HS-27A (cell line): ENCODE measurements at regions not wholly inside any gene's neighbourhood (a gene's known extent, or its start where the extent isn't known, plus 50 kb on each side); places are given as distances from the start of the nearest gene placed in this dataset.
"Not testable (repeated sequence)": the region's sequence is repeated elsewhere in the genome, so short reads cannot be mapped to it uniquely, and the experiment has no call there.

Source experiments
- DNase-seq: peaks from one replicate; pipeline ENCODE4 v3.0.0-alpha.2; 2012; ENCODE audit warnings: low read depth, missing footprints

DNA sequence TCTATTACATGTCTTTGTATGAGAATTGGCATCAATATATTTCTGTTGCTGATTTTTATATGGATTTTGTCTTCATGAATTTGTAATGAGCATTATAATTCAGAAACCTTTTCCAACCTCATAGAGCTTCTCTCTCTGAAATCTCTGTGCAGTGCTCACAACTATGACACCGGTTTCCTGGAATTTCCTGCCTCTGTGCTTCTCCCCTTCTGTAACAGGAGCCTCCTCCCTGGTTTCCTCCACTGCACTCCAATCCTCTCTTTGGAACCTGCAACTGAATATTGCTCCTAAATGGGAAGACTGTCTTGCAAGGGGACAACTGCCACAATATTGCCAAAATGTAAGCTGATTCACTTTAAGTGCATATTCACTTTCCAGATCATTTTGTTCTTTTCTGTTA is 1147.9 kb downstream of the UQCRFS1 start:
- DNase-seq: no peak

DNA sequence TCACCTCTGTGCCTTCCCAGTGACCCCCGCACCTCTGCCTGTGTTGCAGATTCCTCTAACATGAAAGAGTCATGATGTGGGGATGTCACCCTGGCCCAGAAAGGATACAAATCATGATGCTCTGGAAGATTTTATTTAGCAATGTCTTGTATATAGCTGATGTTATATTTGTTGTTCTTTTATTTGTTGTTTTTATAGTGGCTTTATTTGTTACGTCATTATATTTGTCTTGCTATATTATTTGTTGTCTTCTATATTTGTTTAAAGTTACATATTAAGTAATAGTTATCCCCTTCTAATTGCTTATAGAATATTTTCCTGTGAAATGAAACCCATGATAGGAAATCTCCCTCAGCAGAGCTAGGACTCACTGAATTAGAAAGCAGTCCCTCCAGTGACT is 1149.2 kb downstream of the UQCRFS1 start:
- DNase-seq: no peak

DNA sequence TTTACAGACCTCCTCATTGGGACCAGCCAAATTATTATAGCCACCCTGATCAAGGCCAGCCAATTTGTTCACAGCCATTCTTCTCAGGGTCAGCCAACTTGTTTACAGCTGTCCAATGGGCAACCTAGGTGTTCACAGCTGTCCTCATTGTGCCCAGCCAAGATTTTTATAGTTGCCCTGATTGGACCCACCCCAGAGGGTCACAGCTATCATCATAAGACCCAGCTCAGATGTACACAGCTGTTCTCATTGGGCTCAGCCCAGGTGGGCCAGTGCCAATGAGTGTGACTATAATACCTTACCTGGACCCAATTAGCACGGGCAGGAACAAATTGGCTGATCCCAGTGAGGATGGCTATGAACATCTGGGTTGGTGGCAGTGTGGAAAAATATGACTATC is 1151.8 kb downstream of the UQCRFS1 start:
- no peak for DNase-seq

DNA sequence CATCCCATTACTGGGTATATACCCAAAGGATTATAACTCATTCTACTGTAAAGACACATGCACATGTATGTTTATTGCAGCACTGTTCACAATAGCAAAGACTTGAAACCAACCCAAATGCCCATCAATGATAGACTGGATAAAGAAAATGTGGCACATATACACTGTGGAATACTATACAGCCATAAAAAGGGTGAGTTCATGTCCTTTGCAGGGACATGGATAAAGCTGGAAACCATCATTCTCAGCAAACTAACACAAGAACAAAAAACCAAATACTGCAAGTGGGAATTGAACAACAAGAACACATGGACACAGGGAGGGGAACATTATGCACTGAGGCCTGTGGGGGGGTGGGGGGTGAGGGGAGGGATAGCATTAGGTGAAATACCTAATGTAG is 1155.9 kb downstream of the UQCRFS1 start:
- DNase-seq: not testable (repeated sequence)

DNA sequence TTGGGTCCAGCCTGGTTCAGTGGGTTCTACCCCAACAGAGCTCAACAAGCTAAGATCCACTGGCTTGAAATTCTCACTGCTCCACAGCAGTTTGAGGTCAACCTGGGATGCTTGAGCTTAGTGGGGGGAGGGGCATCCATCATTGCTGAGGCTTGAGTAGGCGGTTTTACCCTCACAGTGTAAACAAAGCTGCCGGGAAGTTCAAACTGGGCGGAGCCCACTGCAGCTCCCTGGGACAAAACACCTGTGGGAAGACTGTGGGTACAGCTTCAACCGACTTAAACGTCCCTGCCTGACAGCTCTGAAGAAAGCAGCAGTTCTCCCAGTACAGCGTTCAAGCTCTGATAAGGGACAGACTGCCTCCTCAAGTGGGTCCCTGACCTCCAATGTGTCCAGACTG is 1161.9 kb downstream of the UQCRFS1 start:
- no peak for DNase-seq

DNA sequence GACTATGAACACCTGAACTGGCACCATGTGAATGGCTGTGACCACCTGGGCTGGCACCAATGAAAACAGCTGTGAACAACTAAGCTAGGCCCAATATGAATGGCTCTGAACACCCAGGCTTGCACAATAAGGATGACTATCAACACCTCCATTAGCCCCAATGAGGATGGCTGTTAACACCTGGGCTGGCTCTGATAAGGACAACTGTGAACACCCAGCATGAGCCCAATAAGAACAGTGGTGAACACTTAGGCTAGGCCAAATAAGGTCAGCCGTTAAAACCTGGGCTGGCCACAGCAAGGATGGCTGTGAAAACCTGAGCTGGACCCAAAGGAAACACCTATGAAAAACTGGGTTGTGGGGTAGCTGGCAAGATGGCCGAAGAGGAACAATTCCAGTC is 1163.1 kb downstream of the UQCRFS1 start:
- no peak for DNase-seq

DNA sequence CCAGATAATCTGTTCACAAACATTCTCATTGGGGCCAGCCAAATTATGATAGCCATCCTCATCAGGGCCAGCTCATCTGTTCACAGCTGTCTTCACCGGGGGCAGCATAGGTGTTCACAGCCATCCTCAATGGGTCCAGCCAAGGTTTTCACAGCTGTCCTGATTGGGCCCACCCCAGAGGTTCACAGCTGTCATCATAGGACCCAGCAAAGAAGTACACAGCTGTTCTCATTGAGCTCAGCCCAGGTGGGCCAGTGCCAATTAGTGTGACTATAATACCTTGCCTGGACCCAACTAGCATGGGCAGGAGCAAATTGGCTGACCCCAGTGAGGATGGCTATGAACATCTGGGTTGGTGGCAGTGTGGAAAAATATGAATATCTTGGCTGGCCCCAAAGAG is 1166.0 kb downstream of the UQCRFS1 start:
- DNase-seq: no peak

DNA sequence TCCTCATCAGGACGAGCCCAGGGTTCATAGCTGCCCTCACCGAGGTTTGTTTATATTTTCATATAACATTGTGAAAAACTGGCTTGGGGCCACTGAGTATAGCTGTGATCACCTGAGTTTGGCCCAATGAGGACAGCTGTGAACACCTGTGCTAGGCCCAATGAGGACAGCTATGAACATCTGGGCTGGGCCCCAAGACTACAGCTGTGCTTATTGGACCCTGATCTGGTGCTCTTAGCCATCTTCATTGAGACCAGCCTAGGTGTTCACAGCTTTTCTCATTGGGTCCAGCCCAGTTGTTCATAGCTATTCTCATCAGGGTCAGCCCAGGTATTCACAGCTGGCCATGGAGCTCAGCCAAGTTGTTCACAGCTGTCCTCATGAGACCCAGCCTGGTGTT is 1167.3 kb downstream of the UQCRFS1 start:
- no peak for DNase-seq

DNA sequence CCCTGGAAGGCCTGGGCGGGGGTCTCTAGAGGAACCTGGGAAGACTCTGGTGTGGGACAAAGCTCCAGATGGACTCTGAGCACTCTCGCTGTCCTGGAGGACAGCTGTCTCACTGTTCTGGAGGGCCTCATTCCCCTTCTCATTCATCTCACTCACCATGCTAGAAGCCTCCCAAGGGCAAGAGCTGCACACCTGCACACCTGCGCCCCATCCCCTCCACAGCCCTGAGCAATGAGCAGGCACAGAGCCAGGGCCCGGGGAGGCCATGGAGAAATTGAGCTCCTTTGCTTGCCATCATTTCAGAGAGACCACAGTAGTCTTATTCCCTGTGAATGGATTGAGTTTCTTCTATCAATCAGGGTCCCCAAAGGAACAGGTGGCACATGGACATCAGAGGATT is 1168.5 kb downstream of the UQCRFS1 start:
- DNase-seq: no peak

DNA sequence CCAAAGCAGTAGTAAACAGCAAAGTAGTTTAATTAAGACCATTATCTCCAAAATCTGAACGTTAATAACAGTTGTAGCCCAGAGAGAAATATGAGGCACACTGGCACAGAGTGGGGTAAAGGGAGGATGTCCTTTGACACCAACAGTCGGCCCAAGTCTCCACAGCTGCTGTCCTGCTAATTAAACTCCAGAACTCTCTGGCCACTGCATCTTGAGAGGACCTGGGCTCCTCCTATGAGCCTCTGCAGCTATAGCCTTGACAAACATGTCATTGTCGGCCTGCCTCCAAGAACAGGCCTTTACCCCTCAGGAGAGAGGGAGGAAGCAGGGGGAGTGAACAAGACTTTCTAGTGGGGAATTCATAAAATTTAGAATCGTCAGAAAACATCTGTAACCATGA is 1170.4 kb downstream of the UQCRFS1 start:
- DNase-seq: no peak

DNA sequence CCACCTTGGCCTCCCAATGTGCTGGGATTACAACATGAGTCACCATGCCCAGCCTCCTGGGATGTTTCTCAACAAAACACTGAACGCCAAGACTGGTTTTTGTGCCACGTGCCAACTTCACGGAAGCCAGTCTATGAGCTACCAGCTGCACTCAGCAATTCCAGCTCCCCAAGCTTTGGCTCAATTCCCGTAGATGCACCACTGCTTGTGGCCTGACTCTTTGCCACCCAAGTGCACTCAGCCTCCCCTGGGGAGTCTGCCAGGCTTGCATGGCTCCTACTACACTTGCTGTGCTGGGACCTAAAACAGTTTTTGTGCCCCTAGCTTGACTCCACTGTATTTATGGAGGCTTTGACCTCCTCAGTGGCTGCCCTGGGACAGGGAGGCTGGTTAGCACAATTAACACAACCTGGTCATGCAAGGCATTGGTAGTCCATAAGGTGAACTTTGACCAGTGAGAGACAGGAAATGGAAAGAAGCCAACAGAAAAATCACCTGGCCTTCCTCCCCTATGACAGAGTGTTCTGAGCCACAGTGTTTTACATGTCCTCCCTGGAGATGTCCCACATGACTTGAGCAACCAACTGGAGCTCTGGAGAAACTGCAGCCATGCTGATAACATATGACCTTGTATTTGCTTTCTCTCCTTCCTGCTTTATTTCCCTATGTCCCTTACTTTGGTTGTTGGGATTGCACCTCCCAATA is 1173.1 kb downstream of the UQCRFS1 start:
- DNase-seq: no peak

DNA sequence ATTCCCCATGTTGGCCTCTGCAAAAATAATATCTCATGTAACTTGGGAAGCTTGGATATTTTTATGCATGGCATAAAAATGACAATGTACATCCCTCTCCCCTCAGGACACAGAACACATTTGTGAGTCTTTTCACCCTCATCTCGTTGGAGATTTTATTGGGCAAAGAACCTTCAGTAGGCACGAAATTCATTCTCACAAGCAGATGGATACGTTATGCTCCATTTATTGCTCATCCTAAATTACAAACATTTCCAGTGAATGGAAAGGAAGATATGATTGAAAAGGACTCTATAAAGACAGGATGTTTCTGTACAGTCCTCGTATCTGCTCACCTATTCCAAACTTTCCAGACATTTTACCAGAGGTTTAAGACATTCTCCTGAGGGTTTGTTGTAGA is 1175.8 kb downstream of the UQCRFS1 start:
- DNase-seq: no peak

DNA sequence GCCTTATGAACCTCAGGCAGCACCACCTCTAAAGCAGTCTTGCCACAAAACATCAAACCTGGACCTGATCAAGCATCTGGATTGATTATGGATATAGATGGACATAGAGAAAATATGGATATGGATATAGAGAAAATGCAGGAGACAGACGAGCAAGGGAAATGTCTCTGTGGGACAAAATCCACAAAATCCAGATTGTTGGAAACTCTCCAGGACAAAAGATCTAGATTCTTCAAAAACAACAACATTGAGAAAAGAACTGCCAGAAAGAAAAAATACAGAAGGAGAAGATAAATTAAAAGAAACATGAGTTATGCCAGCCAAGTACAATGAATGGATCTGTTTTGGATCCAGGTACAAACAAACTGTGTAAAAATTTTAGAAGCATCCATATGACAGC is 1176.5 kb downstream of the UQCRFS1 start:
- DNase-seq: no peak

DNA sequence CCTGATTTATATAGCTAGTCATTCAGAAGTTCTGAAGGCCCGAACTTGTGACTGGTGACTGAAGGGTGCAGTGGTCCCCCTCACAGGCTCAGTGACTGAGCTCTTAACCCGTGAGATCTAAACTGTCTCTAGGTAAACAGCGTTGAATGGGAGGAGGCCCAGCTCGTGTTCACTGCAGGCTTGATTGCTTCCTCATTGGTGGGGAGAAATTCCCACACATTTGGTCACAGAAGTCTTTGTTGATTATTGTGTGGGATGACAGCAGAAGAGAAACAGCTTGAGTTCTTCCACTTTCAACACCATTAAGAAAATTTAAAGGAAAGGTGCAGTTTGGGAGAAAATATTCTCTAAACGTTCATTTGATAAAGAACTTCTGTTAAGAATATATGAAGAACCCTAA is 1178.0 kb downstream of the UQCRFS1 start:
- no peak for DNase-seq

DNA sequence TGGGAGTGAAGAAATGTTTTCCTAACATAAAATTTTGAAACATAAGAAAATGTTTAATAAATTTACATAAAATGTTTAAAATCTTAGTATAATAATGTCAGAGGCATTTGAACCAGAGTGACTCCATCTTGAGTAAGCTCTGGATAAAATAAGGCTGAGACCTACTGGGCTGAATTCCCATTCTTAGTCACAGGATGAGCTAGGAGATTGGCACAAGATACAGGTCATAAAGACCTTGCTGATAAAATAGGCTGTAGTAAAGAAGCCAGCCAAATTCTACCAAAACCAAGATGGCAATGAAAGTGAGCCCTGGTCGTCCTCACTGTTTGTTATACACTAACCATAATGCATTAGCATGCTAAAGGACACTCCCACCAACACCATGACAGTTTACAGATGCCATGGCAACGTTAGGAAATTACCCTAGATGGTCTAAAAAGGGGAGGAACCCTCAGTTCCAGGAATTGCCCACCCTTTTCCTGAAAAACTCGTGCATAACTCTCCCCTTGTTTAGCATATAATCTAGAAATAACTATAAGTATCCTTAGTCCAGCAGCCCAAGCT is 1184.0 kb downstream of the UQCRFS1 start:
- DNase-seq: no peak

DNA sequence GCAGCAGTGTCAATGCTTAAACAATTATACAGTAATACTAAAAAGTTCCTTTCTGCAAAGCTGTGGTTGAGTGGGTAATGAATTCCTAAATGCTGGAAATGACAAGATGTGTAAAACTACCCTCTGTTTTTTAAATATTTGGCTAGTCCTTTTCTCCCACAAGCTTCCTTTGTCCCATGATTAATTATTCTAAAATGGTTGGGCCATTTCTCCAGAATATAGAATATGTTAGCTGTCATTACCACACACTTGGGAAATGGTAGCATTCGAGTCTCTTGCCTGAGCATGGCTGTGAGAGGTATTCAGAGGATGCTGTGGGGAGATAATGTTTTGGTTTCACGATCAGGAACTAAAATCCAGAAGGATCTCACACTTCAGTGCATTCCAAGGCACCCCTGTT is 1185.8 kb downstream of the UQCRFS1 start:
- DNase-seq: no peak

DNA sequence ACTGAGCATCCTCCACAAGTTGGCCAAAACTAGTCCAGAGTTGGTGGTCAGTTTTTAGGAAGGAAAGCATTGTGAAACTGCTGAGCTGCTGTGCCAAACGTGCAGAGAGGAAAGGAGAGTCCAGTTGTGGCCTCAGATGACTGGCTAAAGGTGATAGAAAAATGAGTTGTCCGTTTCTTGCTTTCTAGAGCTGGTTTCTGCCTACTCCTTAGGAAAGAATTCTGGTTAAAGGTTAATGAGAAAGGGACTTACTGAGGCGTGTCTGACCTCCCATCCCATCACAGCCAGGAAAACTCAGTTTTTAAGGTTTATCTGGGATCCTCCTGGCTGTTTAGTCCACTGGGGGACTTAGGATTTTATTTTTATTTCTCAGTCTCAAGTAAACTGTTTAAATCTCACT is 1186.3 kb downstream of the UQCRFS1 start:
- no peak for DNase-seq

DNA sequence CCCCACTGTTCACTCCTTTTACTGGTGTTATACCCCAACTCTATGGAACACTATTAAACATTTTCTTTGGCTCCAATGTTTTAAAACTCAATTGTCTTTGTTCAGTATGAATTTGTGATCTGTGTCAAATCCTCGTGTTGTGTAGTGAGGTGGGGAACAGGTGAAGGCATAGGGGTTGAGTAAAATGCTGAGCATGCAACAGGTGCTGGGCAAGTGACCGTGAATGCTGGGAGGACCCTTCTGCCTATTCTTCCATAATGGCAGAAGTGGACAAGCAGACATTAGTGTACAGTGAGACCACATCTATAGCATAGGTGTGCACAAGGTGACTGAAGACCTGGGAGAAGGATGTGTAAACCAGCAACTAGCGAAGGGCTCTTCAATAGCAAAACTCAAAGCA is 1188.0 kb downstream of the UQCRFS1 start:
- no peak for DNase-seq

DNA sequence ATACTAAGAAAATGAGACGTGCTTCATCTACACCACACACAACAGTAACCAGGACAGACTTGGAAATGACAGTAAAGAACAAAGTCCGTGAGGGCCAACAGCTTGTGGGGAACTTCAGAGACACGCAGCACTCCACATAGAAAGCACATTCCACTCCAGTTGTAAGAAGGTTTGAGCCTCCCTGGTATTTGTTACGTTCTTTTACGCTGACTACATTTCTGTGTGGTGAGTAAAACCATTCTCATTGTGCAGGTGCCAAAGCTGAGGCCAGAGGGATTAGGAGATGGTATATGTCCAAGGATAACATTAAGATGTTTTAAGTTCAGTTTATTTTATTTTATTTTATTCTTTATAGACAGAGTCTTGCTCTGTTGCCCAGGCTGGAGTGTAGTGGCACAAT is 1189.9 kb downstream of the UQCRFS1 start:
- DNase-seq: no peak

DNA sequence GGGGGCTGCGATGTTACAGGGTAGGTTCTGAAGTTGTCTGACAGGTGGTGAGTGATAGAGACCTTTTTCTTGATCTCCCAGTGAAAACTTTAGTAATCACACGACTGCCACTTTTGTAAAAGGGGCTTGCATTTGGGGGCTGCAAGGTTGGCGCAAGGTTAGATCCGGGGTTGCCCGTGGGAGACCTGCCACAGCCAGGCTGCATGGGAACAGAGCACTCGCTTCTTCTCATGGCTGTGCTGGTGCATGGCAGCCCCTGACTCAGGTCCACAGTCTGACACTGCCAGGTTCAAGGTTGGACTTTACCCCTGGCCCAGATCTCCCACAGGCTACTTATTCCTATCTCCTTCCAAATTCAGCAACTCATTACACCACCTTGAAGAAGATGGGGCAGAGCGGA is 1190.4 kb downstream of the UQCRFS1 start:
- DNase-seq: no peak

DNA sequence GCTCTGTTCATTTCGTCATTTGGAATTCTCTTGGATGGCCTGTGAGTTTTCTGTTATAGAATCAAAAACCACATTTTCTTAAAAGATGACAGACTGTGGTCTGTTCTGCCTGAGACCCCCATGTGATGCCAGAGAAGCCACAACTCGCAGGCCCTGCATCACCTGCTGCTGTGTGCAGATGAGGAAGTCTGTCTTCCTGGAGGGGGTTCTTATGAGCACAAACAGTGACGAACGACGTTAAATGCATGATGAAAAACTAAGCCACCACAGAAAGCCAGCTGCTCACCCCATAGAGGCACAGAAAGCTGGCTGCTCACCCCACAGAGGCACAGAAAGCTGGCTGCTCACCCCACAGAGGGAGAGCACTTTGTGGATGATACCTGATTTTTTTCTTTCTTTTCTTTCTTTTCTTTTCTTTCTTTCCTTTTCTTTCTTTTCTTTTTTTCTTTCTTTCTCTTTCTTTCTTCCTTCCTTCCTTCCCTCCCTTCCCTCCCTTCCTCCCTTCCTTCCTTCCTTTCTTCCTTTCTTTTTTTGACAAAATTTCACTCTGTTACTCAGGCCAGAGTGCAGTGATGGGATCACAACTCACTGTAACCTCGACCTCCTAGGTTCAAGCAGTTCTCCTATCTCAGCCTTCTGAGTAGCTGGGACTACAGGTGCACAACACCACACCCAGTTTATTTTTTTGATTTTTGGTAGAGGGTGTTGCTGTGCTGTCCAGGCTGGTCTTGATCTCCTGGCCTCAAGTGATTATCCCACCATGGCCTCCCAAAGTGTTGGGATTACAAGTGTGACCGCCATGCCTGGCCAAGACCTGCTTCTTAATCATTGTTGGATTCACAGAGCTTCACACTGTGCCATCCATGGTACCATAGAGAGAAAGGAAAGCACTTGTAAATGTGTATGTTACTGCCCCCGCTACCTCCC is 1191.4 kb downstream of the UQCRFS1 start:
- no peak for DNase-seq

DNA sequence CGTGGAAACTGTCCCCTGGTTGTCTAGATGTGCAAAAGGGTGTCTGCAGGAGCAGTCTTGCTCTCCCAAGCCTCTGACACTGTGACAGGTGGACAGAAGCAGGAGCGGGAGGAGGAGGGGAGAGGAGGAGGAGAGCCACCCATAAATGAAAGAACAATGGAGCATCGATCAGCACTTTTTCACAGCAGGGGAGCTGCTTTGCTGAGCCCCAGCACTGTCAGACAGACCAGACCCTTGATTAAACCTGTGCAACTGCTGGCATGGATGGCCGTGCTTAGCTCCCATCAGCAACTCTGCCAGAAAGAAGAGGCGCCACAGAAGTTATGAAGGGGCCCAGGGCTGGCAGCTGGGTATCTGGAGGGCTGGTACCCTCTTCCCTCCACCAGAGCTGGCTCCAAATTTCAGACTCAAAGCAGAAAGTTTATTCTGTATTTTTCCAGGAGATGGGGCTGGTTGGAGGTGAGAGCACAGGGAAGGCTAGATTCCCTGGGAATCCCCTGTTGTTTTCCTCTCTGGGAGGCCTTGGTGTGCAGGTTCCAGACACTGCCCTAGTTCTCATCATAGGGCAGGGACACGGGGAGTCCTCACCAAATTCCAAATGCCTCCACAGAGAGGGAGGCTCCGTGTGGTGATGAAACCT is 1192.2 kb downstream of the UQCRFS1 start:
- DNase-seq: no peak

DNA sequence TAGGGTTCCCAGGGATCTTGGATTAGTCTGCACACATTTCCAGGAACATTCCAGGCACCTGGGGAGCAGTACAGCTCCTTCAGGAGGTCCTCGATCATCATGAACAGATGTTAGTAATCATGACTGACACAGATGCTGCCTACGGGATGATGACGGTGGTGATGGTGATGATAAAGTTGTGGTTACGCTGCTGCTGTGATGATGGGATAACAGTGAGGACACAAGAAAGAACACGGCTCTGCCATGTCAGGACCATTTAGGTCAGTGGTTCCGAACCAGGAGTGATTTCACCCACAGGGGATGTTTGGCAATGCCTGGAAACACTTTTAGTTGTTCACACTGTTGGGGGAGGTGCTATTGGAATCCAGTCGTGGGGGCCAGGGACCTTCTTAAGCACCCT is 1193.0 kb downstream of the UQCRFS1 start:
- no peak for DNase-seq
